ENCODE measurements at regions not wholly inside any gene's neighbourhood (a gene's known extent, or its start where the extent isn't known, plus 50 kb on each side); places are given as distances from the start of the nearest gene placed in this dataset.

DNA sequence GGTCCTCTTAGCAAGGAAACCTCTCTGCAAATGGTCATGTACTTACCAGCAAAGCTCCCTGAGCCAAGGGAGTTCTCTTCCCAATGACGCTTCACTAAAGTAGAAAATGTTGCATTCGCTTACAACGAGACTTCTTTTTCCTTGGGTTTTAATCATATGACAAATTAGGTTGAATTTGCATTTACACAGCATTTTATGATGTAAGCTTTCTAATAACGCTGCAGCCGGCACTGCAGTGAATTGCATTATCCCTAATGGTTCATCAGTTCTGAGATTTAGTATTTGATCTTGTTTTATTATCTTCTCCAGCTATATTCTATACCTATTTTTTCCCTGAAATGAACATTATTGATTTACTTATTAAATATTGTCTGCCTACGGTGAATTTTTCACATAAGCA, 339.3 kb upstream of the PFKP start:
- DNase-seq (ENCODE audit: low spot score): no peak

DNA sequence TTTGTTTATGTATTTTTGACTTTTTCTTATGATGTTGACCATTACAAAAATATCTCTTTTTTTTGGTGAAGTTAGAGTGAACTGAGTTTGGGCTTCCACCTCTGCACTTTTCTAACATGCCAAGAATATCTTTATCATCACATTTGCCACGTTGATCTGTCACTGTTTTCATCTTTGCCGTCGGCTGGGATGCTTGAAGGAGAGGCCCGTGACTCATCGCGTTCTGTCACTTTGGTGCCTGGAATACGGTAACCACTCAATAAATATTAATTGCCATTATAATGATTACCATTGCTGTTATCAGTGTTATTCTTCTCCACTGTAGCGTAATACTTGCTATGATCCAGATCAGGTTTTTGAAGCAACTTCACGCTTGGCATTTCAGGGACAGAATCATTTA, 350.8 kb upstream of the PFKP start:
- DNase-seq (ENCODE audit: low spot score): no peak

DNA sequence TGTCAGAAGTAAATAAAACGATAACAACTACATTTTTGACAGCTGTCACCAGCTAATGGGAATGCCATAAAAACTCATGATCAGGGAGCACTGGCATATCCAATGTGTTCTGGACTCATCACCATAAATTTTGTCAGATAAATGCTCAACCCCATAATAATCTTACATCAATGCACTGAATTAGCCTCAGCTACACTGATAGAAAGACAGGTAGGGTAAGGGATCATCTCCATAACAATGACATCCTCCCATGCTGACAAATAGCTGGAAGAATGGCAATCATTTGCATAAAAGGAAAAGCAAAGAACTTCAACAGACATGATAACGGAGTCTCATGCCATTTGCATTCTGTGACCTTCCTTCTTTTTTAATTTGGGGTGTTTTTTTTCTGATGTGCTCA, 352.8 kb upstream of the PFKP start:
- DNase-seq (ENCODE audit: low spot score): no peak

- no peak for DNase-seq (ENCODE audit: low spot score)
These were observed 363.4 kb upstream of the PFKP start for GRCh38 chr10:2703953-2704352.

DNA sequence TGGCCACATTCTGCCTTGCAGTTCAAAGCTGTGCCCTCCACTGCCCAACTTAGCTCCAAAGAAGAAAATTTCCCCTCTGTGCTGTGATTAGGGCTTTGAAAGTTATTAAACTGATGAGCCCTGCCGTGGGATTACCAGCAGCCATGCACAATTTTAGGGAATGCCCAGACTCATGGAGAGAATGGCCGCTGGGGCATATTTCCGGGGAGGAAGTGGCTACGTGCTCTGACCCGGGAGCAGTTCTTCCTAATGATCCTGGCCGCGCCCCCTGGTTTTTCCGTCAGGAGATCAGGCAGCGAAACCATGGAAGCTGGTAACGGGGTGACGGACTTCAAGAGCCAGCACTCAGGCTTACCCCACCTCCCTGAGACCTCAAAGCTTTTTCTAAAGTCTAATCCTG, 365.5 kb upstream of the PFKP start:
- no peak for DNase-seq (ENCODE audit: low spot score)

DNA sequence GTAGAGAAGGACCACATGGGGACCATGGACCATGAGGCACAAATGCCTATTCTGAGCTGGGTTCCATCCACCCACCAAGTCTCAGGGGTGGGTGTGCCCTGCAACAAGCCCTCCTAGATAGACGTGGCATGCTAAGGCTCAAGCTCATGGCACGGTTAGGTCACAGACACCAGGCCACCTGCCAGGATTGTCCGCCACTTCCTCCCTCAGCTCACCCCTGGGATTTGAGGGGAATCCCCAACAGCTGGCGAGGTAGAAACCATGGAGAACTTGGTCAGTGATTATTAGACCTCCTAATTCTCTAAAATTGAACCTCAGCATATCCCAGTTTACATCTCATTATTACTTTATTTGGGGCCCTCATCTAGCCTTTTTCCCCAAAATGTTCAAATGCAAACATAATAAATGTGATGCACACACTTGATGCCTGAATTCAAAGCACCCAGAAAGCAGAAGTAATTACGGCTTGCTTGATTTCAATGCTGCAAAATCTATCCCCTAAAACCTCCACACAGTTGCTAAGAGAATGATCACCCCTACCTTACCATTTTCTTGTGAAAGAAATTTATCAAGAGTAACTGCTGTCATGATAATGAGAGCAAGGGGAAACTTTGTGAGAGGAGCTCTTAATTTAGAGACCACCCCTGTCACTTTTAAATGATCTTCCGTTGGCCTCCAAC, 366.6 kb upstream of the PFKP start:
- no peak for DNase-seq (ENCODE audit: low spot score)

DNA sequence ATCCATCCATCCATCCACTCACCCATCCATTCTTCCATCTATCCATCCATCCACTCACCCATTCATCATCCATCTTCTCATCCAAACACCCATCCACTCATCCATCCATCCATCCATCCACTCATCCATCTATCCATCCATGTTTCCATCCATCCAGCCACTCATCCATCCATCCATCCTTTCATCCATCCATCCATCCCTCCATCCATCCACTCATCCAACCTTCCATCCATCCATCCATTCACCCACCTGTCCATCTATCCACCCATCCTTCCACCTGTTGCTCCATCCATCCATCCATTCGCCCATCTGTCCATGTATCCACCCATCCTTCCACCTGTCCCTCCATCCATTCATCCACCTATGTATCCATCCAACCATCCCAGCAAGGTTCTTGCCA, 378.4 kb upstream of the PFKP start:
- no peak for DNase-seq (ENCODE audit: low spot score)

DNA sequence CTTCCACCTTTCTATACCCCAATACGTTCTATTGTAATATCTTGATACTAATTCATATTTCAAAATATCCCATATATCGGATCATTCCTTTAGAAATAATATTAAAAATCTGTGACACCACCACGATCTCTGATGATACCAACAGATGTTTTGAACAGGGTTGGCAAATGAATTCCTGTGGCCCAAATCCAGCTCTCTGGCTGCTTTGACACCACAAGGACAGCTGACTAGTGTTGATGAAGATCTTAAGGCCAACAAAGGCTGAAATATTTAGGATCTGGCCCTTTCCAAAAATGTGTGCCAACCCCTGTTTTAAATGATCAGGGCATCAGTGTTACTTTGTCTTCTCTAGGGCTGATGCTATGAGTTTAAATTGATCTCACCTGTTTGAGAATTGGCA, 380.7 kb upstream of the PFKP start:
- no peak for DNase-seq (ENCODE audit: low spot score)

DNA sequence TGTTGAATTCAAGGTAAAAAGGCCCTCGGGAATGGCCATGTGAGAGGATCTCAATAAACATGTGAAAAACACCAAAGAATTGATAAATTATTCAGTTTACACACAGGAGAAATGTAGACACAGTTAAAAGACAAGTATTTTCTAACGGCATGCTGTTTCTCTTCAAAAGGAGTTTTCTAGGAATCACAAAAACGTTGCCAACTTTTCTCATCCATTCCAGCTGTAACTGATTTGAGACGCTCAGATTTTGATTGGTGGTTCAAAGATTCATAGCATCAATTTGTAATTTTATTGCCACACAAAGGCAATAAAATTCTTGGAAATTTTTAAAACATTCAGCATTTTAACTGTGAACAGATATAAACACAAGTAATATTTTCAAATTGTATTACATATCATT, 384.9 kb upstream of the PFKP start:
- no peak for DNase-seq (ENCODE audit: low spot score)

- no peak for DNase-seq (ENCODE audit: low spot score)
These were observed 385.5 kb upstream of the PFKP start for GRCh38 chr10:2681891-2682290.

DNA sequence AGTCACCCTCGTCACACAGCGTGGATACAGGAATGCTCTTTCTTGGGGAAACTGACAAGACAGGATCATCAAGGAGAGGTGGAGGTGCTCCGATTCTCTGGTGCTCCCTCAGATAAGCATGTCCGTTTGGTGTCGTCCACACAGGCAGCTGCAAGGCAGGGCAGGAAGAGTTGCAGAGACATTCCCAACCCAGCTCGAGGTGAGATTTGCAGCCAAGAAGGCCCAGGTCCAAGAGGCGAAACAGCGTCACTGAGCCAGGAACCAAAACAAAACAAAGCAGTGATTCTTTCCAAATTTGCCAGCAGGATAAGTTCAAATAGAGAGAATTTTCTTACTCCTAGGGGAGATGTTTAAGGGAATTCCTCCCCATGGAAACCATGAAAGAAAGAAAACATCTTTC, 386.5 kb upstream of the PFKP start:
- no peak for DNase-seq (ENCODE audit: low spot score)

DNA sequence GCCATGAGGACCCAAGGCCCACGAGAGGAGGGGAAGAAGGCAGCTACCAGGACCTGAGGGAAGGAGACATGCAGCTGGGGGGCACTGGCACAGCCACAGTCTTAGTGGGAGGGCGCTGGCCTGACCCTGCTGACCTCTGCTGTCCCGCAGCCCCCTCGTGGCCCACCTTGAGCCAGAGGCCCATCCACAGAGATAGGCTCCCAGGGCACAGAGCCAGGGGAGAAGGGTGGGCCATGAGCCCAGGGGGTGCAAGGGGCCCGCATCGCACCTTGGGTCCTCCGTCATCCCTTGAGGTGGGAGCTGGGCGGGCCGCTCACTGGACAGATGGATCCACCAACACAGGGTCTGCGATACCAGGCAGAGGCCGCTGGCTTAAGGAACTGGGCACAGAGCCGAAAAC, 387.7 kb upstream of the PFKP start:
- no peak for DNase-seq (ENCODE audit: low spot score)

- no peak for DNase-seq (ENCODE audit: low spot score)
These were observed 390.9 kb upstream of the PFKP start for GRCh38 chr10:2676455-2676854.

GRCh38 chr10:2674451-2674850, 392.9 kb upstream of the PFKP start:
- no peak for DNase-seq (ENCODE audit: low spot score)

GRCh38 chr10:2670864-2671263, 396.5 kb upstream of the PFKP start:
- DNase-seq (ENCODE audit: low spot score): no peak

GRCh38 chr10:2665772-2666171, 401.6 kb upstream of the PFKP start:
- DNase-seq (ENCODE audit: low spot score): no peak

DNA sequence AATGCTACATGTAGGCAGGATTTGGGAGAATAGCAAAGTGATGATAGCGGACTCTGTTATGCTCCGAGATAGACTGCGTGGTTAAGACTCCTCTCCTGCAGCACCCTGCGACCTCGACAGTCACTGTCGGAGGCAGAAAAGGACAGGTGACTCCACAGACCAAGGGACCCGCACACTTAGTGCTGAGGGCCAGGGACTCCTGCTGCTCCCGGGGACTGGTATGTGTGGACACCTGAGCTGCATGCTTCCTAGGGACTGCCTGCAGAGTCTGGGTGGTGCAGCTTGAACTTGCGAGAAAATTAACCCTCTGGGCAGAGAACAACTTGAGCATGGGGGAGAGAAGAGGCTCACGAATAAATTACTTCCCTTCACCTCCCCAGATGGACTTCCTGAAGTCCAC, 407.1 kb upstream of the PFKP start:
- no peak for DNase-seq (ENCODE audit: low spot score)

DNA sequence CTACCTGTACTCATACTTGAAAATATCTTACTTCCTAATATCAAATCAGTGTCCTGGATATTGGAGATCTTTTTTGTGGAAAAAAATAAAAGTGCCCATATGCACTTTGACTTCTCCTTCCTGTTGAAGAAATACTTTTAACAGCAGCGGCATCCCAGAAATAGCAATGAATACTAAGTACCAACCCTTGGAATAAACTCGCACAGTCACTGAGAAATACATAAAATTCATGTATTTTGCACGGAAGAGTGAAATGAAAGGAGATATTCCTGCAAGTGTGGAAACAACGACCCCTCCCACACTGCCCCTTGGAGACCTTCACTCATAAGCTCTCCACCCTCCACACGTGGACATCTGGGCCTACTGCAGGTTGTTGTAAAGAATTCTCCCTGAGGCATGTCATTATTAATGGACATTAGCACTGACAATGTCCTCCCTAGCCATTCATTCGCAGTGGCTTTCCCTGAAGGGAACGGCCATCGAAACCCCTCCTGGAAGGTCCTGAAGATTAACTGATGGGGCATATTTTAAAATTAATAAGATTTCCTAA, 407.6 kb upstream of the PFKP start:
- no peak for DNase-seq (ENCODE audit: low spot score)

GRCh38 chr10:2658780-2659179, 408.6 kb upstream of the PFKP start:
- DNase-seq (ENCODE audit: low spot score): no peak

- DNase-seq (ENCODE audit: low spot score): no peak
These were observed 417.0 kb upstream of the PFKP start for GRCh38 chr10:2650328-2650727.

DNA sequence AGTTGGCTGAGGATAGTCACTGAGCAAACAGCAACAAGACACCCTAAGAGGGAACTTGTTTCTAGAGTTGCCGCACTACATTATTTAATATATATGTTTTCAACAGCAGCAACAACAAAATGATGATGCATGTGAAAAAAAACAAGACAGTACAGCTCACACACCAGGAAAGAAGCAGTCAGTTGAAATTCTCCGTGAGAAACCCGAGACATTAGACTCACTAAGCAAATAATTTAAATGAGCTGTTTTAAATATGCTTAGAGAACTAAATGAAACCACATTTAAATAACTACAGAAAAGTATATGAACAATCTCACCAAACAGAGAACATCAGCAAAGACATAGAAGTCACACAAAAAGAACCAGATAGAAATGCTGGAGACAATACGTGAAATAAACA, 426.3 kb upstream of the PFKP start:
- no peak for DNase-seq (ENCODE audit: low spot score)

GRCh38 chr10:2633630-2634029, 433.7 kb upstream of the PFKP start:
- no peak for DNase-seq (ENCODE audit: low spot score)

DNA sequence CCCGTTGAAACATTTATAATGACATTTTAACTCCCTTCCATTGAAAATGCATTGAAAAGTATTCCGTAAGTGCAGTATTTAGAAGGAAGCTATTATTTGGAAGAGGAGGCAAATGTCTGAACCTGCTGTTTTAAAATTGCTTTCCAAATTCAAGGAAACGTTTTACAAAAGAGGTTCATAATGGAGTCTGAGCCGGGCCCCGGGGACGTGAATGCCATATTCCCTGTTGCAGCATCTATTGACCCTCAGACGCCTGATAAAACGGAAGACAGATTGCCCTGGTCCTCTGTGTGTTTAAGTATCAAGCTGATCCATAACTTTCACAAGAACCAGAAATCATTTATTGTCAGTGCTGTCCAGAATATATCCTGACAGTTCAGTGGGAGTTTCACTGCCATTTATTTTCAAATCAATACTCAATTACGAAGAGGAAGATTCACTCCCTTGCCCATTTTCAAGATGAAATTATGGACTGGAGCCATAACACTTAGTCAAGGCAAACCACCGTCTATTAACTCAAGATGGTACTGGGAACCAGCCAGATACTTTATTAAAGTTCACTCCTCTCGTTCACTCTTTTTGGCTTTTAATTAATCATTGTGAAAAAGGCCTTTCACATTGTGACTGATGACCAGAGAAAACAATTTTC, 435.7 kb upstream of the PFKP start:
- DNase-seq (ENCODE audit: low spot score): no peak

DNA sequence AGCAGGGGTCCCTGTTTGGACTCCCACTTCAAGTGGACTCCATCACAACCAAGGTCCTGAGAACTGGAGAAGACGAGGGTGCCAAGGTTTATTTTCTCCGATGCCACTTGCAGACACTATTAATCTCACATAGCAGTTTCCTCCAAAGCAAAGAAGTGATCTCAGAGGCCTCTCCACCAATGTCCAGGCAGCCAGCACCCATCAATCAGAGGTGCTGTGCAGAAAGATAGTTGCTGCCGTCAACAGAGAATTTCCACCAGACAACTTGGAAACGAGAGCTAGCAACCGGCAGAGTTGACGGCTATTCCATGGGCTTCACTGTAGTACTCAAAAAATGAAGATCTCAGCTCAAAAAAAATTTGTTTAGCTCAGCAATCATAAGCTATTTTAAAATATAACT, 438.6 kb upstream of the PFKP start:
- DNase-seq (ENCODE audit: low spot score): no peak
